ENCODE measurements at regions not wholly inside any gene's neighbourhood (a gene's known extent, or its start where the extent isn't known, plus 50 kb on each side); places are given as distances from the start of the nearest gene placed in this dataset.

GRCh38 chr3:165443664-165444063, 247.5 kb upstream of the SLITRK3 start:
- Histone ChIP-seq H4K20me1 (ENCODE audit: insufficient read depth, low read length) (no peaks in the 10 kb centered on the region), H3K18ac (ENCODE audit: low read depth, low read length) (no peak overlapping the region), H3K9me3 (ENCODE audit: control insufficient read depth, insufficient read depth, low read length) (no peaks in the 10 kb centered on the region), H2BK20ac (ENCODE audit: low read depth, low read length) (no peak overlapping the region), H2AFZ (replicated peaks; ENCODE audit: low read length, poor library complexity) (no peak overlapping the region), H3K4me1 (ENCODE audit: control insufficient read depth, insufficient read depth, low read length) (no peaks in the 10 kb centered on the region), H2BK120ac (ENCODE audit: low read depth, low read length) (no peak overlapping the region), H4K8ac (ENCODE audit: low read depth in 2 of 2, low read length in 2 of 2) (no peak overlapping the region), H4K91ac (ENCODE audit: insufficient read depth, low read depth, low read length) (no peak overlapping the region), H3K79me1 (ENCODE audit: low read depth in 1 of 2, low read length in 2 of 2) (no peaks in the 10 kb centered on the region), H2BK5ac (ENCODE audit: low read depth, low read length, poor library complexity, severe bottlenecking) (no peak overlapping the region), H3K36me3 (ENCODE audit: control insufficient read depth, insufficient read depth, low read length) (no peaks in the 10 kb centered on the region), H2BK15ac (ENCODE audit: low read depth, low read length) (no peak overlapping the region), H3K9me1 (ENCODE audit: insufficient read depth, low read length) (no peaks in the 10 kb centered on the region), H3K27me3 (ENCODE audit: control insufficient read depth, insufficient read depth, low read length) (no peaks in the 10 kb centered on the region), H3K56ac (ENCODE audit: extremely low read depth, insufficient read depth, low read length) (no peak overlapping the region), H3K9ac (ENCODE audit: low read depth, low read length) (no peak overlapping the region), H3K27ac (ENCODE audit: insufficient read depth, low read length) (no peak overlapping the region), H4K5ac (ENCODE audit: low read depth, low read length) (no peak overlapping the region), H3K23ac (ENCODE audit: low read depth, low read length) (no peak overlapping the region), H3K14ac (replicated peaks; ENCODE audit: low read depth, low read length) (no peak overlapping the region), H3K4me2 (ENCODE audit: low read depth, low read length) (no peak overlapping the region), H2AK5ac (ENCODE audit: low read depth, low read length) (no peak overlapping the region), H3K4me3 (ENCODE audit: insufficient read depth, low read depth, low read length) (no peak overlapping the region), H2AK9ac (replicated peaks; ENCODE audit: low read depth, low read length, poor library complexity) (no peak overlapping the region), H3K4ac (ENCODE audit: low read depth, low read length) (no peak overlapping the region)
- dilution Hi-C loops (cut with HindIII; ENCODE audit: low sequenced_read_pairs, unreplicated experiment) (no loop called here), intact Hi-C loops (cut with micrococcal nuclease) (no loop called here), in situ Hi-C loops (cut with MboI; ENCODE audit: low sequenced_read_pairs) (no loop called here)
- DNase-seq (no peak), ATAC-seq (ENCODE audit: low read depth) (no peak)
- CTCF ChIA-PET: no interaction called here
- no TSS peak for BruUV-seq (replicated peaks)
- POLR2A ChIA-PET (ENCODE audit: unreplicated experiment): no interaction called here
- TF ChIP-seq, protein P1, sequence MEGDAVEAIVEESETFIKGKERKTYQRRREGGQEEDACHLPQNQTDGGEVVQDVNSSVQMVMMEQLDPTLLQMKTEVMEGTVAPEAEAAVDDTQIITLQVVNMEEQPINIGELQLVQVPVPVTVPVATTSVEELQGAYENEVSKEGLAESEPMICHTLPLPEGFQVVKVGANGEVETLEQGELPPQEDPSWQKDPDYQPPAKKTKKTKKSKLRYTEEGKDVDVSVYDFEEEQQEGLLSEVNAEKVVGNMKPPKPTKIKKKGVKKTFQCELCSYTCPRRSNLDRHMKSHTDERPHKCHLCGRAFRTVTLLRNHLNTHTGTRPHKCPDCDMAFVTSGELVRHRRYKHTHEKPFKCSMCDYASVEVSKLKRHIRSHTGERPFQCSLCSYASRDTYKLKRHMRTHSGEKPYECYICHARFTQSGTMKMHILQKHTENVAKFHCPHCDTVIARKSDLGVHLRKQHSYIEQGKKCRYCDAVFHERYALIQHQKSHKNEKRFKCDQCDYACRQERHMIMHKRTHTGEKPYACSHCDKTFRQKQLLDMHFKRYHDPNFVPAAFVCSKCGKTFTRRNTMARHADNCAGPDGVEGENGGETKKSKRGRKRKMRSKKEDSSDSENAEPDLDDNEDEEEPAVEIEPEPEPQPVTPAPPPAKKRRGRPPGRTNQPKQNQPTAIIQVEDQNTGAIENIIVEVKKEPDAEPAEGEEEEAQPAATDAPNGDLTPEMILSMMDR (conservative IDR thresholded peaks at IDR 0.05; ENCODE audit: low read depth, low read length): no peak
- no peak for TF ChIP-seq MAZ (IDR thresholded peaks at IDR 0.05; ENCODE audit: borderline replicate concordance, low read depth, low read length)
- no peak for TF ChIP-seq MXI1 (IDR thresholded peaks at IDR 0.05; ENCODE audit: borderline replicate concordance, low read depth, low read length)
- no peak for TF ChIP-seq RFX5 (IDR thresholded peaks at IDR 0.05; ENCODE audit: low read depth, low read length)
- TF ChIP-seq RAD21 (IDR thresholded peaks at IDR 0.05; ENCODE audit: low read length): no peak
- no peak for TF ChIP-seq FOS (IDR thresholded peaks at IDR 0.05; ENCODE audit: low read depth, low read length)
- no peak for TF ChIP-seq BHLHE40 (IDR thresholded peaks at IDR 0.05; ENCODE audit: low read depth, low read length)
- no peak for TF ChIP-seq CEBPB (IDR thresholded peaks at IDR 0.05; ENCODE audit: low read depth, low read length)
- TF ChIP-seq NFE2L2 (IDR thresholded peaks at IDR 0.05; ENCODE audit: low read depth, low read length): no peak
- no peak for TF ChIP-seq SMC3 (IDR thresholded peaks at IDR 0.05; ENCODE audit: low read depth, low read length)
- no peak for TF ChIP-seq MAFK (IDR thresholded peaks at IDR 0.05; ENCODE audit: low read depth, low read length)
- no peak for TF ChIP-seq RCOR1 (IDR thresholded peaks at IDR 0.05; ENCODE audit: insufficient replicate concordance, low read length)
- no CpG with 5 or more reads among the region's 1 CpG for WGBS, 2 experiments (ENCODE audit: extremely low coverage in 2 of 2, insufficient read length in 1 of 2)

Data from IMR-90 (cell line).